LNCaP clone FGC (cell line): ENCODE measurements at regions not wholly inside any gene's neighbourhood (a gene's known extent, or its start where the extent isn't known, plus 50 kb on each side); places are given as distances from the start of the nearest gene placed in this dataset.

Experiments
- DNase-seq: peaks from one replicate; pipeline ENCODE4 v3.0.0-alpha.2; 2011; ENCODE audit warnings: low read depth
- H3K4me3 ChIP-seq: 2 replicates; pipeline ENCODE4 v1.5.1; 2011; ENCODE audit warnings: mild to moderate bottlenecking, low read depth, low read length, control low read depth
- TF ChIP-seq, protein P1 (sequence below): IDR thresholded peaks from 2 replicates; pipeline ENCODE4 v1.5.1; 2012; ENCODE audit warnings: mild to moderate bottlenecking; ENCODE audit not compliant: control insufficient read depth, insufficient read depth; ENCODE audit errors: extremely low read depth

DNA sequence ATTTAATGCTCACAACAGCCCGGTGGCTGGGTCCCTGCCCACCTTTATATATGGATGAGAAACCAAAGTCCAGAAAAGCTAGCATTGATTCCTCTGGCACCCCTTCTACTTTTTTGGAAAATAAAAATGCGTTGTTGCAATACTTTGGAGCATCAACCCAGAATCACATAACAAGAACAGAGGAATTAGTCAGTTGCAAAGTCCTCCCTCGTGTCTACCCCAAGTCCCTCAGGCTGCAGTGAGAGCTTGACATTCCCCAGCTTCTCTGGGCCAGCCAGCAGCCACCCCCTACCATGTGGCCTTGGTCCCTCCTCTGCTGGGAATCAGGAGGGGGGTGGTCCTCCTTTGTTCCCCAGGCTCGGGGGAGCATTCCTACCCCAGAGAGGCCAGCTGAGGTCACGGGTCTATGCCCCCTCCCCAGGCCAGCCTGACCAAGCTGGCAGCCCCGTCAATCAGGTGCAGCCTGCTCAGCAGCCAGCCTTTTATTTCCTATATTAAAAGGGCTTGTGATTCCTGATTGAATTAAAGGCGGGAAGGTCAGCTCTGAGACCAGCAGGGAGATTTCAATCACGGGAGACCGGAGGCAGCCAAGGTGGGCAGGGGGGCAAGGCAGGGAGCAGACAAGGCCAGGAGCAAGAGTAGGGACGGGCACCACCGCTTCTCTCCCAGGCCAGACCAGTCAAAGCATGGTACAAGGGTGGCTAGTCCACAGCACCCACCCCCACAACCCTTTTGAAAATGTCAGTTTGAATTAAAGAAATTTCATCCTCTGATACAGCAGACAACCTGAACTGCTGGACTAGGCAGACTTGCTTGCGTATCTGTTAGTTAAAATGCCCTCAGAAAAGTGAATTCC lies 158.9 kb downstream of the MRPL14 start:
- no peak overlapping the region for H3K4me3 ChIP-seq
- TF ChIP-seq, protein P1, sequence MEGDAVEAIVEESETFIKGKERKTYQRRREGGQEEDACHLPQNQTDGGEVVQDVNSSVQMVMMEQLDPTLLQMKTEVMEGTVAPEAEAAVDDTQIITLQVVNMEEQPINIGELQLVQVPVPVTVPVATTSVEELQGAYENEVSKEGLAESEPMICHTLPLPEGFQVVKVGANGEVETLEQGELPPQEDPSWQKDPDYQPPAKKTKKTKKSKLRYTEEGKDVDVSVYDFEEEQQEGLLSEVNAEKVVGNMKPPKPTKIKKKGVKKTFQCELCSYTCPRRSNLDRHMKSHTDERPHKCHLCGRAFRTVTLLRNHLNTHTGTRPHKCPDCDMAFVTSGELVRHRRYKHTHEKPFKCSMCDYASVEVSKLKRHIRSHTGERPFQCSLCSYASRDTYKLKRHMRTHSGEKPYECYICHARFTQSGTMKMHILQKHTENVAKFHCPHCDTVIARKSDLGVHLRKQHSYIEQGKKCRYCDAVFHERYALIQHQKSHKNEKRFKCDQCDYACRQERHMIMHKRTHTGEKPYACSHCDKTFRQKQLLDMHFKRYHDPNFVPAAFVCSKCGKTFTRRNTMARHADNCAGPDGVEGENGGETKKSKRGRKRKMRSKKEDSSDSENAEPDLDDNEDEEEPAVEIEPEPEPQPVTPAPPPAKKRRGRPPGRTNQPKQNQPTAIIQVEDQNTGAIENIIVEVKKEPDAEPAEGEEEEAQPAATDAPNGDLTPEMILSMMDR: no peak
- no peak for DNase-seq

DNA sequence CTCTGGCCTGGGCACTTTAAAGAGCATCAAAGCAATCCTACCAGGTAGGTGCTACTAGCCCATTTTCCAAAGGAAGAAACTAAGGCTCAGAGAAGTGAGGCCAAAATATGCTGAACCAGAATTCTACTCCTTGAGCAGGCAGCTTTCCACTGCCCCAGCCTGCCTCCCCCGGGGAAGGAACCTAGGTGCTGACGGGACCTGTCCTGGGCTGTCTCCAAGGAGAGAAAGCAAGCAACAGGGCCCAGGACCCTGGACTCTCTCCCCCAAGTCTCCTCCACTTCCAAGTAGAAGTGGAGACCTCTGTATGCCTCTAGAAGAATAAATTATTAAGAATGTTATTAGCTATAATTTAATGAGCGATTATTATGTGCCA lies 159.5 kb downstream of the MRPL14 start:
- DNase-seq: no peak
- TF ChIP-seq, protein P1: no peak

DNA sequence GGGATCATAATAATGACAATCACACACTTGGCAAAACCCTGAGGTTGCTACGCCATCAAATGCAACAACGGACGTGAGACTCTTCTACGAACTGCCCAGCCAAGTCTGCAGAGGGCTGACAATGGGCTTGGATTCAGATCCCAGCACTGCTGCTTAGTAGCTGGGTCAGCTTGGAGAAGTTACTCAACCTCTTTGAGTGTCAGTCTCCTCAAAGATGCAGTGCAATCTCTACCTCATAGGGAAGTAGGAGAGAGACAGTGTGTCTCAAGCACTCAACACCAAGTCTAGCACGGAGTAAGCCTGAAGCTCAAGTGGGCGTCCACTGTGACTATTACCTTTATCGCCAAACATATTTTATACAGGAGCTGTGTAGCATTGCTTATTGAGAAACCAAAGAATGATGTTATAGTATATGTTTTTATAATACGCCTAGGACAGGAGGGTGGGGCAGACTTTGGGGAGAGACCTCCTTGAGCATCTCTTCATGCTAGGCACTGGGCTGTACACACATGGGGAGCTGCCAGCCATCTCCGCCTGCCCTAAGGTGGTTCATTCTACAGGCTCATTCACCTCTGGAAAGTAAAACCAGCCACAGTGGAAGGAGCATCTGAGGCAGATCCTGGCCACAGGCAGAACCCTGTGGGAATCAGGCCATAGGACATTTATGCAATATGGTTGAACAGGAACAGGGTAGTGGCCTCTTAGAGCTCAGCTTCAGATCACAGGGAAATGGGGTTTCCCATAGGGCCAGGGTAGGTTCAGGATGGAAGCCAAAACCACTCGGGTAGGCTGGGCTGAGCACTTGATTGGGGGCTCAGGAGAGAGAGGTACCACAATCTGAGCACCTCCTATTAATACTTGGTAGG lies 160.2 kb downstream of the MRPL14 start:
- TF ChIP-seq, protein P1: no peak
- no peak for DNase-seq
- no peak overlapping the region for H3K4me3 ChIP-seq

More for the DNA sequence above, 159.5 kb downstream of the MRPL14 start:
- no peak overlapping the region for H3K4me3 ChIP-seq

DNA sequence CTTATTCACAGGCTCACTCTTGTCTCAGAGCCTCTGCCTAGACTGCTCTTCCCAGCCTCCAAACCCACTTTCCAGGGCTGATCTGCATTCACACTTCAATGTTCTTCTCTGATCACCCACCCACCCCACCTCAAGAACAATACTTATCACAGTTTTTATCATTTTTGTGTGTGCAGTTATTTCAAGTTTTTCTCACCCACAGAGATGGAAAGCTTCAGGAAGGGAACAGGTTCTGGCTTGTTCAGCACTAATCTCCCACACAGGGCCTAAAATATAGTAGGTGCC lies 160.9 kb downstream of the MRPL14 start:
- DNase-seq: no peak
- TF ChIP-seq, protein P1: no peak
- no peak overlapping the region for H3K4me3 ChIP-seq

DNA sequence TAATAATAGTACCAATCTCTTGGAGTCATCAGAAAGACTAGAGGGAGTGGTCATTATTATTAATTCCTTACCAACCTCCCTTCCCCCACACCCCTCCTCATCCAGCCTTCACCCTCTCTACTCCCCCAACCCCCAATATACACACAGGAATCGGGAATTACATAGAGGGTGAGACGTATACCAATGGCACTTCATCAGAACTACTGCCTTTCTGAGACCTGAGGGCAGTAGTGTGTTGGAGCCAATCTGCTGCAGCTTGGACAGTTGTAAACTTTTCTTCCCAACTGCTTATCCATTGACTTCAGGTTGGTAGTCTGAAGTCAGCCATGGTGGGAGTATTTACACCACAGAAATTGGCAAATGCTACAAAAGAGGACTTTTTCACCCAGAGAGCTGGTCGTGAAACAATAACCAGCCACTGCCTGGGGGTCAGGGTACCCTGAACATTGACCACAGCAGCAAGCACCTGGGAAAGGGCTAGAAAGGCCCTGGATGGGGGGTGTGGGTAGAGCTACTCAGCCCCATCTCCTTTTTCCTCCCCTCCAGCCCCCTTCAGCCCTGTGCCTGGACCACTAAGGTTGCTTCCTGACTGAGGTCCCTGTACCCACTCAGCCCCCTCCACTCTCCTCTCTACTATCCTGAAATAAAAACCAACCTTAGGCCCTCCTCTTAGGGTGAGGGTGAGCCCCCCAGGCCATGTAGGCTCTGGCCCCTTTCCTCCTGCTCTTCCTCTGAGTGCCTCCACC lies 161.5 kb downstream of the MRPL14 start:
- H3K4me3 ChIP-seq: no peak overlapping the region
- TF ChIP-seq, protein P1: no peak
- DNase-seq: no peak

DNA sequence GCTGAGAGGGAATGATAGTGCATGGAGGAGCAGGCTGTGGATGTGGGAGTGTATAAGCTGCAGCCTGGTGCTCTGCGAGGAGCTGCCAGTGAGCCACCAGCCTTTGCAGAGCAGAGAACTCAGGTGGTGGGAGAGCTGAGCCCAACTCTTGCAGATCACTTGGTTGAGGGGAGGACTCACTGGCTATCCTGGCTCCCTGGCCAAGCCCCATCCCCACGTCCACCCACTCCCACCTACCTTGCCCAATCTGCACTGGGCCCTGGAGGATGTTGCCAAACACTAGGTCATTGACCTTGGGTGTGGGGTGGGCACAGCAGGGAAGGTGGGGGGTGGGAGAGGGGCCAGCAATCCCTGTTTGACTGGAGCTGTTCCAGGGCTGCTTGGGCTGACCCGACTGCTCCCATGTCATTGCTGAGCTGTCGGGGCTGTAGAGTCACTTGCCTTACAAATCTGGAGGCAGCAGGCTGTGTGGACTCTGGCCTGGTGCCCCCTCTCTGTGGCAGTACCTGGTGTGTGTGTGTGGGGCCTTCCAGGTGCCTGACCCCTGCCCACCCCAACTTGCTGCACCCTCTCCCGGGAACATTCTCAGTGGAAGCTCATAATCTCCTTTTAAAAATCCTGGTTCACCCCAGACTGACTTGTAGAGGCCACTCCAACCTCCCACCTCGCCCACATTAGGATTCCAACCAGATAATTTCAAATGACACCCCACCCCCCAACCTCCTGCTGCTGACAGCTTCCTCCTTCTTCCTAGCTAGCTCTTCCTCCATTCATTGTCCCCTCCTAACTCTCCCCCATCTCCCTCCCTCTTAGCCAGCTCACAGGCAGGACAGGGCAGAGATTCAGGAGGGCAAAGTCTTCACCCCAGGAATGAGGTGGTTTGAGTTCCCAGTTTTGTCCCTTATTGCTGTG lies 162.3 kb downstream of the MRPL14 start:
- H3K4me3 ChIP-seq: no peak overlapping the region
- TF ChIP-seq, protein P1: no peak
- DNase-seq: no peak
